ENCODE measurements at regions not wholly inside any gene's neighbourhood (a gene's known extent, or its start where the extent isn't known, plus 50 kb on each side); places are given as distances from the start of the nearest gene placed in this dataset.

DNA sequence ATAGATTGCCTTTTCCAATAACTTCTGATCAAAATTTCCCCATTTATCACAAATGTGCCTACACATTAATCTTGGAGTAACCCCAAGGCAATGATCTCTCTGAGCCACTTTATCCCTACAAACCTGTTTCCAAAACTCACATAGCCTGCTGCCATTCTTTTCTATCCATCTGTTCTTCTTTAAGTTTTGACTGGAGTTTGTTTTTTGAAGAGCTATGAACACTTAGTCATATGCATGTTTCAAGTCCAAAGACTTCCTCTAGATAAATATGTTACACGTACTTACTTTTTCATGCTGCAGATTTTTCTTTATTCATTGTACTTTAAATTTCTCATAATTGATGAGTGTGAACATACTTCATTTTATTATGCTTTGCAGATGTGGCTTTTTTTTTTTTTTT lies 488.9 kb upstream of the CITED2 start:
- TF ChIP-seq EZH2 (IDR thresholded peaks at IDR 0.05) (no peak), CTCF (IDR thresholded peaks at IDR 0.05) (no peak), EZH2phosphoT487 (IDR thresholded peaks at IDR 0.05) (no peak)
